ENCODE measurements at regions not wholly inside any gene's neighbourhood (a gene's known extent, or its start where the extent isn't known, plus 50 kb on each side); places are given as distances from the start of the nearest gene placed in this dataset.

- TF ChIP-seq, protein P1, sequence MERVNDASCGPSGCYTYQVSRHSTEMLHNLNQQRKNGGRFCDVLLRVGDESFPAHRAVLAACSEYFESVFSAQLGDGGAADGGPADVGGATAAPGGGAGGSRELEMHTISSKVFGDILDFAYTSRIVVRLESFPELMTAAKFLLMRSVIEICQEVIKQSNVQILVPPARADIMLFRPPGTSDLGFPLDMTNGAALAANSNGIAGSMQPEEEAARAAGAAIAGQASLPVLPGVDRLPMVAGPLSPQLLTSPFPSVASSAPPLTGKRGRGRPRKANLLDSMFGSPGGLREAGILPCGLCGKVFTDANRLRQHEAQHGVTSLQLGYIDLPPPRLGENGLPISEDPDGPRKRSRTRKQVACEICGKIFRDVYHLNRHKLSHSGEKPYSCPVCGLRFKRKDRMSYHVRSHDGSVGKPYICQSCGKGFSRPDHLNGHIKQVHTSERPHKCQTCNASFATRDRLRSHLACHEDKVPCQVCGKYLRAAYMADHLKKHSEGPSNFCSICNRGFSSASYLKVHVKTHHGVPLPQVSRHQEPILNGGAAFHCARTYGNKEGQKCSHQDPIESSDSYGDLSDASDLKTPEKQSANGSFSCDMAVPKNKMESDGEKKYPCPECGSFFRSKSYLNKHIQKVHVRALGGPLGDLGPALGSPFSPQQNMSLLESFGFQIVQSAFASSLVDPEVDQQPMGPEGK (CRISPR knock-in tag; IDR thresholded peaks at IDR 0.05; ENCODE audit: borderline replicate concordance), result no peak
- TF ChIP-seq CSRNP3 (CRISPR knock-in tag; IDR thresholded peaks at IDR 0.05), result no peak
- no peak for TF ChIP-seq RARB (CRISPR knock-in tag; IDR thresholded peaks at IDR 0.05)
- TF ChIP-seq, protein P2, sequence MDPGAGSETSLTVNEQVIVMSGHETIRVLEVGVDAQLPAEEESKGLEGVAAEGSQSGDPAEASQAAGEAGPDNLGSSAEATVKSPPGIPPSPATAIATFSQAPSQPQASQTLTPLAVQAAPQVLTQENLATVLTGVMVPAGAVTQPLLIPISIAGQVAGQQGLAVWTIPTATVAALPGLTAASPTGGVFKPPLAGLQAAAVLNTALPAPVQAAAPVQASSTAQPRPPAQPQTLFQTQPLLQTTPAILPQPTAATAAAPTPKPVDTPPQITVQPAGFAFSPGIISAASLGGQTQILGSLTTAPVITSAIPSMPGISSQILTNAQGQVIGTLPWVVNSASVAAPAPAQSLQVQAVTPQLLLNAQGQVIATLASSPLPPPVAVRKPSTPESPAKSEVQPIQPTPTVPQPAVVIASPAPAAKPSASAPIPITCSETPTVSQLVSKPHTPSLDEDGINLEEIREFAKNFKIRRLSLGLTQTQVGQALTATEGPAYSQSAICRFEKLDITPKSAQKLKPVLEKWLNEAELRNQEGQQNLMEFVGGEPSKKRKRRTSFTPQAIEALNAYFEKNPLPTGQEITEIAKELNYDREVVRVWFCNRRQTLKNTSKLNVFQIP (CRISPR knock-in tag; IDR thresholded peaks at IDR 0.05; ENCODE audit: borderline replicate concordance, low read depth), result no peak
- TF ChIP-seq GLIS3 (CRISPR knock-in tag; IDR thresholded peaks at IDR 0.05), result no peak
- no peak for TF ChIP-seq TCF4 (CRISPR knock-in tag; IDR thresholded peaks at IDR 0.05; ENCODE audit: borderline replicate concordance)
Measured at GRCh38 chr12:27905285-27906126, 67.0 kb downstream of the PTHLH start.
